WTC11 (cell line): ENCODE measurements at regions not wholly inside any gene's neighbourhood (a gene's known extent, or its start where the extent isn't known, plus 50 kb on each side); places are given as distances from the start of the nearest gene placed in this dataset.
A peak's percentile ranks its signal among the peaks of the same experiment; 100 is the strongest.

Experiments used
- ATAC-seq: fragments of 200-7000 bp; cut with Tn5 transposase; 2 replicates; pipeline ENCODE4 v1.10.0; 2021; ENCODE audit warnings: mild to moderate bottlenecking, moderate library complexity
- CTCF ChIA-PET: fragments of 300-600 bp; sonication (Branson Sonifier 250); formaldehyde crosslinking; loops from one replicate; lab custom pipeline; 2021; ENCODE audit warnings: antibody characterized with exemption; lab: Charles Lee
- POLR2A ChIA-PET: fragments of 350-600 bp; sonication (Branson Sonifier 250); formaldehyde crosslinking; loops from one replicate; lab custom pipeline; 2021; ENCODE audit warnings: antibody characterized with exemption; lab: Charles Lee
- DNase-seq: peaks from one replicate; pipeline ENCODE4 v3.0.0; 2021; ENCODE audit warnings: low spot score
- H3K27ac Mint-ChIP-seq: 2 replicates; pipeline ENCODE4 v1.8.0; 2021; ENCODE audit warnings: mixed read lengths
- H3K27me3 Mint-ChIP-seq: 2 replicates; pipeline ENCODE4 v1.8.0; 2021; ENCODE audit warnings: low read depth, mild to moderate bottlenecking, moderate library complexity, mixed read lengths
- H3K36me3 Mint-ChIP-seq: 2 replicates; pipeline ENCODE4 v1.8.0; 2021; ENCODE audit warnings: mixed read lengths
- H3K4me1 Mint-ChIP-seq: 2 replicates; pipeline ENCODE4 v1.8.0; 2022; ENCODE audit warnings: mixed read lengths
- H3K4me3 Mint-ChIP-seq: 2 replicates; pipeline ENCODE4 v1.8.0; 2021; ENCODE audit warnings: mild to moderate bottlenecking, moderate library complexity, mixed read lengths
- H3K9me3 Mint-ChIP-seq: 2 replicates; pipeline ENCODE4 v1.8.0; 2021; ENCODE audit warnings: mixed read lengths
- ETV6 ChIP-seq: sonication (generic); formaldehyde crosslinking; IDR thresholded peaks from 2 replicates; pipeline ENCODE4 v1.8.1; 2022; ENCODE audit warnings: mild to moderate bottlenecking, missing genetic modification reagents
- GABPB1 ChIP-seq: sonication (generic); formaldehyde crosslinking; IDR thresholded peaks from 2 replicates; pipeline ENCODE4 v1.8.1; 2023; ENCODE audit warnings: mild to moderate bottlenecking, missing genetic modification reagents
- GRHL2 ChIP-seq: fragments of 250-450 bp; sonication (Bioruptor Pico); IDR thresholded peaks from 2 replicates; pipeline ENCODE4 v1.8.0; 2022; ENCODE audit warnings: mild to moderate bottlenecking, moderate library complexity; ENCODE audit not compliant: insufficient replicate concordance, severe bottlenecking
- JAZF1 ChIP-seq: fragments of 250-450 bp; sonication (Bioruptor Pico); IDR thresholded peaks from 2 replicates; pipeline ENCODE4 v1.9.0; 2021; ENCODE audit warnings: moderate library complexity, mild to moderate bottlenecking, inconsistent platforms
- MLX ChIP-seq: sonication (generic); formaldehyde crosslinking; IDR thresholded peaks from 2 replicates; pipeline ENCODE4 v1.8.1; 2023; ENCODE audit warnings: mild to moderate bottlenecking, missing genetic modification reagents, moderate library complexity
- NR1H2 ChIP-seq: sonication (generic); formaldehyde crosslinking; IDR thresholded peaks from 2 replicates; pipeline ENCODE4 v1.9.0; 2021; ENCODE audit warnings: mild to moderate bottlenecking, moderate library complexity, missing genetic modification reagents
- OVOL2 ChIP-seq: fragments of 250-450 bp; sonication (Bioruptor Pico); IDR thresholded peaks from 2 replicates; pipeline ENCODE4 v1.9.0; 2021; ENCODE audit warnings: mild to moderate bottlenecking, borderline replicate concordance
- PRRX2 ChIP-seq: fragments of 250-450 bp; sonication (Bioruptor Pico); IDR thresholded peaks from 2 replicates; pipeline ENCODE4 v1.8.0; 2021; ENCODE audit warnings: mild to moderate bottlenecking
- STAT6 ChIP-seq: sonication (generic); formaldehyde crosslinking; conservative IDR thresholded peaks from 2 replicates; pipeline ENCODE4 v1.8.1; 2023; ENCODE audit warnings: mild to moderate bottlenecking, low read depth, missing genetic modification reagents, moderate library complexity
- TEAD4 ChIP-seq: sonication (generic); formaldehyde crosslinking; IDR thresholded peaks from 2 replicates; pipeline ENCODE4 v1.8.0; 2022; ENCODE audit warnings: mild to moderate bottlenecking, missing genetic modification reagents
- USF1 ChIP-seq: sonication (generic); formaldehyde crosslinking; IDR thresholded peaks from 2 replicates; pipeline ENCODE4 v1.8.0; 2022; ENCODE audit warnings: mild to moderate bottlenecking, missing genetic modification reagents
- ZNF219 ChIP-seq: sonication (generic); formaldehyde crosslinking; IDR thresholded peaks from 2 replicates; pipeline ENCODE4 v1.8.0; 2023; ENCODE audit warnings: missing genetic modification reagents, mild to moderate bottlenecking, borderline replicate concordance
- ZNF671 ChIP-seq: fragments of 250-450 bp; sonication (Bioruptor Pico); IDR thresholded peaks from 2 replicates; pipeline ENCODE4 v1.8.0; 2021; ENCODE audit warnings: mild to moderate bottlenecking
- TF ChIP-seq, protein P1 (sequence below): sonication (generic); formaldehyde crosslinking; IDR thresholded peaks from 2 replicates; pipeline ENCODE4 v1.8.0; 2022; ENCODE audit warnings: mild to moderate bottlenecking, missing genetic modification reagents
- TF ChIP-seq, protein P2 (sequence below): sonication (generic); formaldehyde crosslinking; IDR thresholded peaks from 2 replicates; pipeline ENCODE4 v1.8.1; 2023; ENCODE audit warnings: mild to moderate bottlenecking, missing genetic modification reagents
- TF ChIP-seq, protein P3 (sequence below): sonication (generic); formaldehyde crosslinking; IDR thresholded peaks from 2 replicates; pipeline ENCODE4 v1.8.0; 2022; ENCODE audit warnings: mild to moderate bottlenecking, missing genetic modification reagents
- TF ChIP-seq, protein P4 (sequence below): fragments of 250-450 bp; sonication (Bioruptor Pico); IDR thresholded peaks from 2 replicates; pipeline ENCODE4 v1.9.0; 2021; ENCODE audit warnings: moderate library complexity, mild to moderate bottlenecking, inconsistent platforms, borderline replicate concordance
- TF ChIP-seq, protein P5 (sequence below): sonication (generic); formaldehyde crosslinking; IDR thresholded peaks from 2 replicates; pipeline ENCODE4 v1.8.1; 2023; ENCODE audit warnings: mild to moderate bottlenecking, missing genetic modification reagents, moderate library complexity
- TF ChIP-seq, protein P6 (sequence below): fragments of 250-450 bp; sonication (Bioruptor Pico); conservative IDR thresholded peaks from 2 replicates; pipeline ENCODE4 v1.9.0; 2021; ENCODE audit warnings: mild to moderate bottlenecking

DNA sequence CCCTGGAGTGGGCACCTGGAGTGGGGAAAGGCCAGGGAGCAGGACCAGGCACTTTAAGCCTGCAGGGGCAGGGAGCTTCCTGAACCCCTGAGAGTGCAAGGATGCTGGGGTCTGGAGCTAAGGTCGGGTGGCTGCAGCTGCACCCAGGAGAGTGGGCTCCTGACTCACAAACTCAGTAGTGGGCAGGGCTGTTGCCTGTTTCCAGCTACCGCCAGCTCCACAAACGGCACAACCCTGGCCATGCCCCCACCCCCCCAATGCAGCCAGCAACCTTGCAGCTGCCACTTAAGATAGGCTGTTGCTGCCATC, 688.8 kb downstream of the NYAP2 start:
- Mint-ChIP-seq H3K27me3 (no peaks in the 10 kb centered on the region), H3K36me3 (peaks cover 21% of the 10 kb centered on the region), H3K27ac (no peak overlapping the region), H3K4me1 (0 out of 2 replicates have a peak, but pooled peaks cover 4% of the 10 kb centered on the region), H3K9me3 (peaks cover 40% of the 10 kb centered on the region), H3K4me3 (no peak overlapping the region)
- ChIA-PET CTCF (no interaction called here), POLR2A (no interaction called here)
- ATAC-seq (no peak), DNase-seq (no peak)
- TF ChIP-seq, protein P1, sequence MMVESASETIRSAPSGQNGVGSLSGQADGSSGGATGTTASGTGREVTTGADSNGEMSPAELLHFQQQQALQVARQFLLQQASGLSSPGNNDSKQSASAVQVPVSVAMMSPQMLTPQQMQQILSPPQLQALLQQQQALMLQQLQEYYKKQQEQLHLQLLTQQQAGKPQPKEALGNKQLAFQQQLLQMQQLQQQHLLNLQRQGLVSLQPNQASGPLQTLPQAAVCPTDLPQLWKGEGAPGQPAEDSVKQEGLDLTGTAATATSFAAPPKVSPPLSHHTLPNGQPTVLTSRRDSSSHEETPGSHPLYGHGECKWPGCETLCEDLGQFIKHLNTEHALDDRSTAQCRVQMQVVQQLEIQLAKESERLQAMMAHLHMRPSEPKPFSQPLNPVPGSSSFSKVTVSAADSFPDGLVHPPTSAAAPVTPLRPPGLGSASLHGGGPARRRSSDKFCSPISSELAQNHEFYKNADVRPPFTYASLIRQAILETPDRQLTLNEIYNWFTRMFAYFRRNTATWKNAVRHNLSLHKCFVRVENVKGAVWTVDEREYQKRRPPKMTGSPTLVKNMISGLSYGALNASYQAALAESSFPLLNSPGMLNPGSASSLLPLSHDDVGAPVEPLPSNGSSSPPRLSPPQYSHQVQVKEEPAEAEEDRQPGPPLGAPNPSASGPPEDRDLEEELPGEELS: no peak
- TF ChIP-seq GRHL2 (CRISPR knock-in tag) (no peak), JAZF1 (CRISPR knock-in tag) (no peak), OVOL2 (no peak), PRRX2 (no peak), TEAD4 (CRISPR knock-in tag) (no peak), ETV6 (CRISPR knock-in tag) (no peak), ZNF219 (CRISPR knock-in tag) (no peak), NR1H2 (no peak), USF1 (CRISPR knock-in tag) (no peak), ZNF671 (CRISPR knock-in tag) (no peak)
- TF ChIP-seq, protein P2, sequence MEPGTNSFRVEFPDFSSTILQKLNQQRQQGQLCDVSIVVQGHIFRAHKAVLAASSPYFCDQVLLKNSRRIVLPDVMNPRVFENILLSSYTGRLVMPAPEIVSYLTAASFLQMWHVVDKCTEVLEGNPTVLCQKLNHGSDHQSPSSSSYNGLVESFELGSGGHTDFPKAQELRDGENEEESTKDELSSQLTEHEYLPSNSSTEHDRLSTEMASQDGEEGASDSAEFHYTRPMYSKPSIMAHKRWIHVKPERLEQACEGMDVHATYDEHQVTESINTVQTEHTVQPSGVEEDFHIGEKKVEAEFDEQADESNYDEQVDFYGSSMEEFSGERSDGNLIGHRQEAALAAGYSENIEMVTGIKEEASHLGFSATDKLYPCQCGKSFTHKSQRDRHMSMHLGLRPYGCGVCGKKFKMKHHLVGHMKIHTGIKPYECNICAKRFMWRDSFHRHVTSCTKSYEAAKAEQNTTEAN (CRISPR knock-in tag): no peak
- TF ChIP-seq, protein P3, sequence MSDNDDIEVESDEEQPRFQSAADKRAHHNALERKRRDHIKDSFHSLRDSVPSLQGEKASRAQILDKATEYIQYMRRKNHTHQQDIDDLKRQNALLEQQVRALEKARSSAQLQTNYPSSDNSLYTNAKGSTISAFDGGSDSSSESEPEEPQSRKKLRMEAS: no peak
- TF ChIP-seq, protein P4, sequence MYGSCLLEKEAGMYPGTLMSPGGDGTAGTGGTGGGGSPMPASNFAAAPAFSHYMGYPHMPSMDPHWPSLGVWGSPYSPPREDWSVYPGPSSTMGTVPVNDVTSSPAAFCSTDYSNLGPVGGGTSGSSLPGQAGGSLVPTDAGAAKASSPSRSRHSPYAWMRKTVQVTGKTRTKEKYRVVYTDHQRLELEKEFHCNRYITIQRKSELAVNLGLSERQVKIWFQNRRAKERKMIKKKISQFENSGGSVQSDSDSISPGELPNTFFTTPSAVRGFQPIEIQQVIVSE (CRISPR knock-in tag): no peak

GRCh38 chr2:226087505-226088365, 688.2 kb downstream of the NYAP2 start:
- Mint-ChIP-seq H3K27ac (no peak overlapping the region), H3K9me3 (peaks cover 38% of the 10 kb centered on the region), H3K4me3 (no peak overlapping the region), H3K4me1 (0 out of 2 replicates have a peak, but pooled peaks cover 4% of the 10 kb centered on the region), H3K27me3 (no peaks in the 10 kb centered on the region; the same call in 1 of the 2 replicates), H3K36me3 (peaks cover 24% of the 10 kb centered on the region)
- TF ChIP-seq MLX: no peak
- TF ChIP-seq GABPB1 (CRISPR knock-in tag): 0 out of 2 replicates have a peak, but pooled peaks have one; percentile 22
- CTCF ChIA-PET: no interaction called here
- POLR2A ChIA-PET: no interaction called here
- ATAC-seq (no peak), DNase-seq (no peak)

DNA sequence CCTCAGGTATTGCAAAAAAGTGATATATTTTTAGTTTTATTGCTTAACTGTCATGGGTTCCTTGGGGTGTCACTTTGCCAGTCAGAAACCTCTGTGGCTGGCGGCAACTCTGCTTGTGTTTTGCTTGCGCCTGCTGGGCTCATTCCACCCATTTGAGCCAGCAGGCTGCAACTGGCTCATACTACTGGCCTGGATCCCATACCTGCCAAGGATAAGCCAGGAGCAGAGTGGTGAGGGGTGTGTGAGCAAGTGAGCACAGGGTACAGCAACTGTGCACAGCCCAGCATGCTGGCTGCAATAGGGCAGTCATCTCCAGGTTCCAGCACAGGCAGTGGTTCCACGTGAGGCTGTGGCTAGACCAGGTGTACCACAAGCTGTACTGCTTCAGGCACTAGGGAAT, 687.5 kb downstream of the NYAP2 start:
- no peaks in the 10 kb centered on the region for H3K4me1 Mint-ChIP-seq
- peaks cover 36% of the 10 kb centered on the region for H3K9me3 Mint-ChIP-seq
- ATAC-seq (no peak), DNase-seq (no peak)
- no peak overlapping the region for H3K27ac Mint-ChIP-seq
- no peaks in the 10 kb centered on the region; the same call in 1 of the 2 replicates for H3K27me3 Mint-ChIP-seq
- POLR2A ChIA-PET: no interaction called here
- peaks cover 24% of the 10 kb centered on the region for H3K36me3 Mint-ChIP-seq
- CTCF ChIA-PET: no interaction called here
- H3K4me3 Mint-ChIP-seq: no peak overlapping the region
- TF ChIP-seq, protein P5, sequence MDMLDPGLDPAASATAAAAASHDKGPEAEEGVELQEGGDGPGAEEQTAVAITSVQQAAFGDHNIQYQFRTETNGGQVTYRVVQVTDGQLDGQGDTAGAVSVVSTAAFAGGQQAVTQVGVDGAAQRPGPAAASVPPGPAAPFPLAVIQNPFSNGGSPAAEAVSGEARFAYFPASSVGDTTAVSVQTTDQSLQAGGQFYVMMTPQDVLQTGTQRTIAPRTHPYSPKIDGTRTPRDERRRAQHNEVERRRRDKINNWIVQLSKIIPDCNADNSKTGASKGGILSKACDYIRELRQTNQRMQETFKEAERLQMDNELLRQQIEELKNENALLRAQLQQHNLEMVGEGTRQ (CRISPR knock-in tag): no peak
- TF ChIP-seq STAT6 (no peak), ZNF219 (CRISPR knock-in tag) (no peak)
- TF ChIP-seq, protein P6, sequence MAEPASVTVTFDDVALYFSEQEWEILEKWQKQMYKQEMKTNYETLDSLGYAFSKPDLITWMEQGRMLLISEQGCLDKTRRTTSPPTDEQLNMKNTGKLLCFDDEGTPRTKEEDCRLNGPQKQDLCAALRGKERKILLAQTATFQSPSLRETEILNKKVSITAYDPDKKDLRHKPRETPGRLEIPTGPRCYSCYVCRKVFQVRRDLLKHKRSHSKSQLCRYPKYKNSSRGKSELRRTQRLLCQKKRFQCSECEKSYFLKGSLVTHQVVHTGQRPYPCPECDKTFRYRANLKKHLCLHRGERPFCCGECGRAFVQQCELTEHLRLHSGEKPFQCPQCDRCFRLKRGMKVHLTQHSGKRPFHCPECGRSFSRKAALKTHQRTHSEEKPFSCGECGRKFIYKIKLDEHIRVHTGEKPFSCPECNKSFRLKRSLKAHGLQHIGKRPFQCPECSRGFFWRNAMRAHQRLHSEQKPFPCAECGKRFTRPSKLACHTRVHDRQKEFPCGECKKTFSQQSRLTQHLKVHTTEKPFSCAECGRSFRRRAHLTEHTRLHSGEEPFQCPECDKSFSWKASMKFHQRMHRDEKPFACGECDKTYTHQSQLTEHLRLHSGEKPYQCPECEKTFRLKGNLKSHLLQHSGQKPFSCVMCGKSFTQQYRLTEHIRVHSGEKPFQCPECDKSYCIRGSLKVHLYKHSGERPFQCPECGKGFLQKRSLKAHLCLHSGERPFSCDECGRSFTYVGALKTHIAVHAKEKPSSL (CRISPR knock-in tag): no peak
